GM11168 (cell line): ENCODE measurements at regions not wholly inside any gene's neighbourhood (a gene's known extent, or its start where the extent isn't known, plus 50 kb on each side); places are given as distances from the start of the nearest gene placed in this dataset.
"Not testable (repeated sequence)": the region's sequence is repeated elsewhere in the genome, so short reads cannot be mapped to it uniquely, and the experiment has no call there.

ENCODE experiments used
- in situ Hi-C: fragments of 300-500 bp; cut with MboI; formaldehyde crosslinking; loops from one replicate; pipeline ENCODE4 v1.12.0; 2022; ENCODE audit warnings: low sequenced_read_pairs; ENCODE audit not compliant: unreplicated experiment

DNA sequence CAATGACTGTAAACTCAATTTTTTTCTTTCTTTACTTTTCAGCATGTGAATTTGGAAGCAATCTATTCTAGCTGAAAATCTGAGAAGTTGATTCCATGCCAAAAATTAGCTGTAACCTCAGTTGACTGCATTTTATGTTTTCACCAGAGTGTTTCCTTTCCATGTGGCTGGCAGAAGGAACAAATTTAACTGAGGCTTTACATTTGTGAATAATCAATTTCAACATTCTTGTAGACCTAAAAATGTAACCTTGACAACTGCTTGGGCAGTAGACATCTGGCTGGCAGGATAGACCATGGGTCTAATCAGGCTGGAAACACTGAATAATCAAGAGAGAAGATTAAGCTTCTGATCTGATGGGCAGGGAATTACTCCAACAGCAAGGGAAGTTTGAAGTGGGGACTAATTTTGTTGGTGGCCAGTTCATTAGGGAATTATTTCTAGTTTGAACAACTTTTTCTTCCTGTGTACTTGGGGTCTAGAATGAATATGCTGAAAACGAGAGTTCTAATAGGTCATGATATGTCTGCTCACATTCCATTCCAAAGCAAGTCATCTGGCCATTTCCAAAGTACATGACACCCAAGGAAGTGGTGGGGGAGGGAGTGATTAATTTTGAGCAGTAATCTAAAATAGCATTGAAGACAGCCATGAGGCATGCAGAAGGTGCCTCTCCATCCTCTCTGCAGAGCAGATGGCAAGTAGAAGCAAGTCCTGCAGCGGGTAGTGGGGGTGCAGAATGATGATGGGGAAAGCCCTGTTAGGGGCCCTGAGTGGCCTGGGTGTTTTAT is 68.2 kb downstream of the ATP23 start:
- in situ Hi-C loops = no loop called here

DNA sequence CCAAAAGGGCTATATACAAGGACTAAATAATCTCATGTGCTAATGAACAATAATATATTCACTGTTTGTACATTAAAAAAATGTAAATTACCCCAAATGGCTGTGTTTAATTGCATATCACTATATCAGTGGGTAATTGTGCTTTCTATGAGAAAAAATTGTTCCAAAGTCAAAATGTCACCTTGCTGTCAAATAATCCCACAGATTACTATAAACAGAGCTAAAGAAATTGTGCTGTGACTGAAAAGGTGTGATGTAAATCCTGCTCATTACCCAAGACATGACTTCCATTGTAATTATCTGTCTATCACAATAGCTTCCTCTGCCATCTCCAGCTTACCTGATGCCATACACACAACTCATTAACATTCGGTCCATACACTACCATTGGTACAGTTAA is 70.3 kb downstream of the ATP23 start:
- in situ Hi-C loops = no loop called here

DNA sequence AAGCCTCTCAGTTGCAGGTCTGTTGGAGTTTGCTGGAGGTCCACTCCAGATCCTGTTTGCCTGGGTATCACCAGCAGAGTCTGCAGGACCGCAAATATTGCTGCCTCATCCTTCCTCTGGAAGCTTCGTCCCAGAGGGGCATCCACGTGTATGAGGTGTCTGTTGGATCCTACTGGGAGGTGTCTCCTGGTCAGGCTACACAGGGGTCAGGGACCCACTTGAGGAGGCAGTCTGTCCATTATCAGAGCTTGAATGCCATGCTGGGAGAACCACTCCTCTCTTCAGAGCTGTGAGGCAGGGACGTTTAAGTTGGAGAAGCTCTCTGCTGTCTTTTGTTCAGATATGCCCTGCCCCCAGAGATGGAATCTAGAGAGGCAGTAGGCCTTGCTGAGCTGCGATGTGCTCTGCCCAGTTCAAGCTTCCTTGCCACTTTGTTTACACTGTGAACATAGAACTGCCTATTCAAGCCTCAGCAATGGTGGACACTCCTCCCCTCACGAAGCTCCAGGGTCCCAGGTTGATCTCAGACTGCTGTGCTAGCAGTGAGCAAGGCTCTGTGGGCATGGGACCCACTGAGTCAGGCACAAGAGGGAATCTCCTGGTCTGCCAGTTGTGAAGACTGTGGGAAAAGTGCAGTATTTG is 81.1 kb downstream of the ATP23 start:
- in situ Hi-C loops = not testable (repeated sequence)

DNA sequence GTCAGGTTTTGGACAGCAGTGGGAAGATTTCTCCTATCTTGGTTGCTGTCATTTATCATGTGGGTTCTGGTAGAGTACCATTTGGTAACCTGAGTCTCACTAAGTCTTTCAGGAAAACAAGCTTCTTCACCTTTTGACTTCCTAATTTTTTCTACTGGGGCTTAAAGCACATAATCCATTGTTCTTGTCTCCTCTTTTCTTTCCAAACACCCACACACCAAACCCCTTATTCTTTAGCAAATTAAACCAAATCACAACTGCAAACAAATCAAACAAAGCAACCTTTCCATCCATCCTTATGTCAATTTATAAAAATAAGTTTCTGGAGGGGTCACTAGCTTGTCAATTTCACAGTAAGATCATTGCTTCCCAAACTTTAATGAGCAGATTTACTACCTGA is 84.1 kb downstream of the ATP23 start:
- in situ Hi-C loops = no loop called here

DNA sequence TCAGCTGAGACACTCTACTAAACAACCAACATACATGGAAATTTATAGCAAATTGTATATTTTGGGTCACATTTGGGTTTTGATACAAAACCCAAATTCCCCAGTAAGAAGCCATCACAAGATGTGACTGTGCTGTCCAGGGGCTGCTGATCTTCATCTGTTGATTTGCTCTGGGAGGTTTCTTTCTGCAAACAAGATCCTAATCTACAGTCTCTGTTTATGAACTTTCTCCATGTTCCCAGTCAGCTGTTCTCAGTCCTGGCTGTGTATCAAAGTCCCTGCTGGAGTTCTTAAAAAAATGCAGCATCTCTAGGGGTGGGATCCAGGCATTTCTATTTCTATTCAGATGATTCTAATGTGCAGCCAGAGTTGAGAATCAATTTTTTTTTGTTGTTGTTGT is 85.1 kb downstream of the ATP23 start:
- in situ Hi-C loops = no loop called here

DNA sequence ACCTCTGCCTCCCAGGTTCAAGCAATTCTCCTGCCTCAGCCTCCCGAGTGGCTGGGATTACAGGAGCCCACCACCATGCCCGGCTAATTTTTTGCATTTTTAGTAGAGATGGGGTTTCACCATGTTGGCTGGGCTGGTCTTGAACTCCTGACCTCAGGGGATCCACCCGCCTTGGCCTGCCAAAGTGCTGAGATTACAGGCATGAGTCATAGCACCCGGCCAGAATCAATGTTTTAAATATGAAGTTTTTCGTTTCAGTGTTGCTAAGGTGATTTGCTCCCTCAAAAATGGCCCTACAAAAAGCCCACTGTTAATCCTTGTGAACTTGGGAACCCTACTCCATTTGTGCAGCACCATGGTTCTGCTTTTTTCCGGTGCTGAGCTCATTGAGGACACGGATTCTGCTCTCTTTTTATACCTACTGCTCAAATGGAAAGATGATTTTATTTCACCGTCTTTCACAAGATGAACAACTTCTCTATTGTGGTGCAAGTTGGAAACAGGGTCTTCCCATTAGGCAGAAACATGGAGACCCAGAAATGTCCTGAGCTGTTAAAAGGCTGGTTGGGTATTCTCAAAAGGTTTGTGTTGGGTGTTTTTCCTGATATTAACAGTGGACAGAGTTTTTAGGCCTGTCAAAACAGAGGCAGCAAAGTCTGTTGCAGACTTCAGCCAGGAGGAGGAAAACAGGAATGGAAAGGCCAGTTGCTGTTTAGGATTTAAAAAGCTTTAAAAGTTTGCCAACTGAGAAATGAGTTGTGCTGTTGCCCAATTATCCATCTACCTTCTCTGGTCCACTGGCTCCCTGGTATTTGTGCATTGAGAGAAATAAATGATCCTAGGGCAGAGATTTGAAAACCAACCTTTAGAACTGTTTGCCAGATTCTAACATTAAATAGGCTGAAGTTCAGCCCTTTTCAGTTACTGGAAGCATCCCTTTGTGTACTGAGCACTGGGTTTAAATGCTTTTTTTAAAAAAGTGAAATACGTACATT is 85.8 kb downstream of the ATP23 start:
- in situ Hi-C loops = no loop called here

DNA sequence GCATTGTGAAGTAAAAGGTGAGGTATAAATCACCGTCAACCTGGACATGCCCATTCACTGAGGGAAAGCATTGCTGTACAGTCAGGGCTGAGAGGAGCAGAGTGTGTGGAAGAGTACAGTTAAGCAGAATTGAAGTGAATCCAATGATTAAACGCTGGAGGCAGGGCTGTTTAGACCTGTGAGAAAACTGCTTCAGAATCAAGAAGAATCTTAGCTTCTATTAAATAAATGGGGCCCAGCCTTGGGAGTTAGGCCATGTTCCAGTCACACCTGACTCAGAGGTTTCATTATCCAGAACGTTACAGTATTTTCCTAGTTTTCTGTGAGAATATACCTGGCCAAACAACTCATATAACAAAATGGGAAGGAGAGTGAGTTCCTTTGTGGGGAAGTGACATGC is 86.9 kb downstream of the ATP23 start:
- in situ Hi-C loops = no loop called here

DNA sequence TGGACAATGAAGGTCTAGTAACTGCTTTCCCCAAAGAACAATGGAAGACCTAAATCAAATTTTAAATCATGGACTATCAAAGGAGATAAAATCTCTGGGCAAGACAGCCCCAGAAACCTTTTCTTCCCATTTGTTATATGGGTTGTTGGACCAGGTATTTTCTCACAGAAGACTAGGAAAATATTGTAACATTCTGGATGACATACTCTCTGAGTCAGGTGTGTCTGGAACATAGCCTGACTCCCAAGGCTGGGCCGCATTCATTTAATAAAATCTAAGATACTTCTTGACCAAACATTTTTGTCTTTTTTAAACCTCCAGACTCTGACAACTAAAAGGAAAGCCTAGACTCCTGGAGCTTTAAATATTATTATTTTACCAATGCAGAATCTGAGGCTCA is 87.9 kb downstream of the ATP23 start:
- in situ Hi-C loops = no loop called here

DNA sequence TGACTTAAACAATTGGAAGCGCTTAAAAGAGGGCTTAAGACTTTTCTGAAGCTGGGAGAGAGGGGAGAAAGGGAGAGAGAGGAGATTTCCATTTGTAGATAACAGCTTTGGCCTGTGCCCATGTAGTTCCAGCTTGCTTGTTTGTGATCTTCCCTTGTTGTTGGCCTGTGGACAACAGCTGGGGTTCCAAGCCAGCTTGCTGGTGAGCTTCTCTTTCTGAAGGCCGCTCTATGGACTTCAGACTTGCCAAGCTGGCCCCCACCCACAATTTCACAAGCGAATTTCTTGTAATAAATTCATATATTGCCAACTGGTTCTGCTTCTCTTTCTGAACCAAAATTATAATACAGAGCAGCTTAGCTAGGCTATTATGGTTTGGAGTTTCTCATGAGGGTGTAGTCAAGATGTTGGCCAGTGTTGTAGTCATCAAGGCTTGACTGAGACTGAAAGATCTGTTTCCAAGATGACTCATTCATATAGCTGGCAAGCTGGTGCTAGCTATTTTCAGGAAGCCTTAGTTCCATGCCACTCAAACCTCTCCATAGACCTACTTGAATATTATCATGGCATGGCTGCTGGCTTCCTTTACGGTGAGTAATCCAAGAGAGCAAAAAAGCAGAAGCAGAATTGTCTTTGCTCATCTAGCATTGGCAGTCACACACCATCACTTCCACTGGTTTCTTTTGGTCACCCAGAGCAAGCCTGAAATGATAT is 89.4 kb downstream of the ATP23 start:
- in situ Hi-C loops = no loop called here

DNA sequence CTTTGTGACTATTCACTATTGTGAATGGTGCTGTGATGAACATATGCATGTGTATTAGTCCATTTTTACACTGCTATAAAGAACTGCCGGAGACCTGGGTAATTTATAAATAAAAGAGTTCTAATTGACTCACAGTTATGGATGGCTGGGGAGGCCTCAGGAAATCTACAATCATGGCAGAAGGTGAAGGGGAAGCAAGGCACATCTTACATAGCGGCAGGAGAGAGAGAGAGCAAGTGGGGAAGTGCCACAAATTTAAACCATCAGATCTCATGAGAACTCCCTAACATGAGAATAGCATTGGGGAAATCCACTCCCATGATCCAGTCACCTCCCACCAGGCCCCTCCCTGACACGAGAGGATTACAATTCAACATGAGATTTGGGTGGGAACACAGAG is 90.8 kb downstream of the ATP23 start:
- in situ Hi-C loops = no loop called here

DNA sequence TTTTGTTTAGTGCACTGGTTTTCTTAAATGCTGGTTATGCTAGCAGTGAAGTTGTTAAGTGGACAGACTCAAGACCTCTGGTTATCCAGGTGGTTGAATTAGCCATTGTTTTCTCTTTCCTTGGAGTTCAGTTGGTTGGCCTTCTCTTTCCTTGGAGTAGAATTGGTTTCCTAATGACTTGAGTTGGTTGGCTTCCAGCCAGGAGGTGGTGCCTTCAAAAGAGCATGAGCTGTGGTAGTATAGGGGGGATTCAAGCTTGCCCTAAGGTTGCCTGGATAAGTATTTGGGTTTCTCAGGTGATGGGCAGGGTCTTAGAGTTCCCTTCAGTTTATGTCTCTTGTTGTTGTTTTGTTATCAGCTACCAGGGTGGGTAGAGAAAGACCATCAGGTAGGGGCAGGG is 92.5 kb downstream of the ATP23 start:
- in situ Hi-C loops = no loop called here

DNA sequence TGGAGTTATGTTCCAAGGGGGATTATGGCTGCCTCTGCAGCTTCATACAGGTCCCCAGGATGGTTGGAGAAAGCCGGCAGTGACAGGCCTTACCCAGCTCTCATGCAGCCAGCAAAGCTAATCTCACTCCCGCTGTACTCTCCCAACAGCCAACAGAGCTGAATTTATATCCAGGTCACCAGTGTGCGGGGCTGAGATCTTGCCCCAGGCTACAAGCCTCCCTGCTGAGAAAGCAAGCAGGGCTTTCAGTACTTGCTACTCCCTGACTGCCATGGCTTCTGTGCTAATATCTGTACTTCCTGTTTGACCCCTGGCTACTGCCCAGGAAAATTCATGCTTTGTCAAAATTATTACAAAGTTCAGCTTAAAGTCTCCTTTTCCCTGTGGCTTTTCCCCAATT is 92.9 kb downstream of the ATP23 start:
- in situ Hi-C loops = no loop called here

DNA sequence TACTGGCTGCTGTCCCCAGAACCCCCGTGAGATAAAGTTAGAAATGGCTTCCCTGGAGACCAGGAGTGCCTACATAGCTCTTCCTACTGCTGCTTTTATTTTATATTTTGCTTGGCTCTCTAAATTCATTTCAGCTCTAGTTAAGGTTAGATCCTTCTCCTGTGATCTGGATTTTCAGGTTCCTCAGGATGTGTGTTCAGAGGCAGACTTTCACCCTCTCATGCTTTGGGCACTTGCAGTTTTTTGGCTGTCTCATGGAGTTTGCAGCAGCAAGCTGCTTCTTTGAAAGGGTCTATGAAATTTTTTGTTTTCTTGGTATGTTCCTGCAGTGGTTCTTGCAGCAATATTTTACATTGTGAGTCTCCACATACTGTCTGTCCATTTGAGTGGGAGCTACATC is 93.3 kb downstream of the ATP23 start:
- in situ Hi-C loops = no loop called here

DNA sequence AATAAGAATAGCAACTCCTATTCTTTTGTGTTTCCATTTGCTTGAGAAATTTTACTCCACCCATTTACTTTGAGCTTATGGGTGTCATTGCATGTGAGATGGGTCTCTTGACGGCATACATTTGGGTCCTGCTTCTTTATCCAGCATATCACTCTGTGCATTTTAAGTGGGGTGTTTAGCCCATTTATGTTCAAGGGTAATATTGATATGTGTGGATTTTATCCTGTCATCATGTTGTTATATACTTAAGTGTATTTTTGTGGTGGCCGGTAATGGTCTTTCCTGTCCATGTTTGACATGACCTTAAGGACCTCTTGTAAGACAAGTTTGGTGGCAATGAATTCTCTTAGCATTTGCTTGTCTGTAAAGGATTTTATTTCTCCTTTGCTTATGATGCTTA is 100.1 kb downstream of the ATP23 start:
- in situ Hi-C loops = no loop called here

DNA sequence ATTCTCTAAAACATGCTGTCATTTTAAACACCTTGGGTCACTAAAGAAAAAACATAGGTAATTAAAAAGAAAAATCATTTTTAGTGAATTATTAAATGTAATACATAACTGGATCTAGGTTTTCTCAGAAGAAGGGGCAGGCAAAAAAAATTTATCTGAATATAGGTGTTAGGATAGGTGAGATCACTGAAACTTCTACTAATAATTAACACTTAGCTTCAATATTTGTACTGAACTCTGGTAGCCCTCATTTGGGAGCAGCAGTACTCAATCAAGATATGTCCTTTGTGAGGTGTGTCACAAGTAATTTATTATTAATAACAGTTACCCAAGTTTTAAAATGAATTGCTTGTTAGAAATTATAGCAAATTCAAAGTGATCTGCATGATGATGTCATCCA is 103.6 kb downstream of the ATP23 start:
- in situ Hi-C loops = no loop called here

DNA sequence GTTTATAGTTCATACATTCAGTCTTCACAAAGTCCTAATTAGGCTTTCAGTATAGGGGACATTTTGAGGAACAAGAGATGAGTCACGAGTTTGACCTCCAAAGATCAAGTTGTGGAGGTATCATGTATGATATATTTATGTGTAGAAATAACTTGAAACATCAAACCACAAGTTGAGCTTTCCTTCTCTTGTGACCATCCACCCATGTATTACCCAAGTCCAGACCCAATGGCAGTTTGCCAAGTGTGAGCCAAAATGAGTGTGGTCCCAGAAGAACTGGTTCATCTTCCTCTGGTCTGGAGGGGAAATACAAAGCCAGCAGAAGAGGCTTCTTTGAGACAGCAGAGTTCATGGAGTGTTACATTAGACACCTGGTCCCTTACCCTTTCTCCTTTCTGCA is 104.9 kb downstream of the ATP23 start:
- in situ Hi-C loops = no loop called here

DNA sequence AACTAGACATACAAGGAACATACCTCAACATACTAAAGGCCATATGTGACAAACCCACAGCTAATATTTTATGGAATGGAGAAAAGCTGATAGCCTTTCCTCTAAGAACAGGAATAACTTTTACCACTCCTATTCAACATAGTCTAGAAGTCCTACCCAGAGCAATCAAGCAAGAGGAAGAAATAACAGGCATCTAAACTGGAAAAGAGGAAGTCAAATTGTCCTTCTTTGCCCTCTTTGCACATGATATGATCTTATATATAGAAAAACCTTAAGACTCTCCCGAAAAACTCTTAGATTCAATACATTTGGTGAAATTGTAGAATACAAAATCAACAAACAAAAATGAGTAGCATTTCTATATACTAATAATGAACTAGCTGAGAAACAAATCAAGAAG is 110.0 kb downstream of the ATP23 start:
- in situ Hi-C loops = no loop called here

DNA sequence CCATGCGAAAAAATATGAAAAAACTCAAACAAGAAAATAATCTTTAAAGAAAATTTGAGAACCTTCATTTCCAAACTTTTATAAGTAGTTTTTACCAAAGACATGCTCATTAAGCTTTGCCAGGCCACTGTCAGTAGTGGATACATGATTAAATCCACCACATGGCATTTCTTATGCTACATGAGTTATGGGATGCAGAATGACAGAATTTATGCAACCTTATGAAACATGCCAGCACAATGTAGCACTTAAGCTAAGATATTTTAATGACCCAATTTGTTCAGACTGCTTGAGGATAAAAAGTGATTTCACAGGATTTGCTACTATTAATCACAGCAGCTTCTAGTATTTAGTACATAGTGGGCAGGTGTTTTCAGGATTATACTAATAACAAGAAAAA is 123.3 kb downstream of the ATP23 start:
- in situ Hi-C loops = no loop called here

DNA sequence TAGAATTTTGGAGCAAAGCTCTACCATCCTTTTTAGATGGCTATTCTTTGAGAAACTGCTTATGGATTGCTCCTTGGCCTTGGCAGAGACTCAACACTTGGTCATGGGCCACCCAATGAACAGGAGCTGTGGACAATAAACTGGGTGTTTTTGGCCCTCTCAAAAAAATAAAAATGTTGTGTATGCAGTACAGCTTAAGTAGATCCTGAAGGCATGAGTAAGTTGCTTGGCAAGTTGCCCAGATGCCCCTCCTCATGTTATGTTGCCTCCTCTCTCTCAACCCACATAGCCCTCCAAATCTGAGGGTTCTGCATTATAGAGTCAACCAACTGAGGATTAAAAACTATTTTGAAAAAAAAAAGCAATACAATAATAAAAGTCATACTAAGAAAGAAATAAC is 124.9 kb downstream of the ATP23 start:
- in situ Hi-C loops = no loop called here

DNA sequence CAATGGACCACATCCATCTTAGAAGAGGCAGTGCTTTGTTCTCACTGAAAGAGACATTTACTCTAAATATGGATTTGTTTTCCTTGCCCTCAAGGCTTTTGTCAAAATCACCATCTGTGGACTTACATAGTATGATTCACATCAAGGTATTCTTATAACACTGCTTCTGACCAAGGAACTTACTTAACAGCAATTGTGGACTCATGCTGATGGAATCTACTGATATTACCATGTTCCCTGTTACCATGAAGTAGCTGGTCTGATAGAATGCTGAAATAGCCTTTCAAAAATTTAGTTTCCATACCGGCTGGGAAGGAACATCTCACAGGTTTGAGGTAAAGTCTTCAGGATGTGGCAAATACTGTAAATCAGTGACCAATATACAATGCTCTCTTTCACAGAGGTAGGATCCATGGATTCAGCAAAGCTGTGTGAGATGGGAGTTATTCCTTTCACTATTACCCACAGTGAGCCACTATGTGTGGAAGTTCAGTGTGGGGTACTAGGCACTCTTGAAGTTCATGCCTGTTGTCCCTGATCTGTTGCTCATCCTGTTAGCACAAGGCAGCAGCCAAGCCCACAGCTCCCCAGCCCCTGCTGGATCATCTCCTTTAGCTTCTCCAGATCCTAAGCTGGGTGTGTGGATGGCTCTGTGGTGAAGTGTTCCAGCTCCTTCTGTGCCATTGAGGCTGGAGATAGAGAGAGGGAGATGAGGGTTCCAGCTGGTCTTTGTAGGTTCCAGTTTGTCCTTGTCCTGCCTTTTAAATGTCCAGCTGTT is 126.4 kb downstream of the ATP23 start:
- in situ Hi-C loops = no loop called here
